GM18868 (cell line): ENCODE measurements at regions not wholly inside any gene's neighbourhood (a gene's known extent, or its start where the extent isn't known, plus 50 kb on each side); places are given as distances from the start of the nearest gene placed in this dataset.

Experiments used
- ATAC-seq: cut with Tn5 transposase; IDR thresholded peaks from one replicate; pipeline ENCODE4 v1.9.1; 2021; ENCODE audit warnings: mild to moderate bottlenecking, moderate library complexity; ENCODE audit not compliant: unreplicated experiment

- ATAC-seq = no peak
These were observed 562.6 kb downstream of the CAAP1 start for GRCh38 chr9:26329974-26330373.

GRCh38 chr9:26326563-26326962 is 566.0 kb downstream of the CAAP1 start:
- peak; percentile 87 for ATAC-seq

DNA sequence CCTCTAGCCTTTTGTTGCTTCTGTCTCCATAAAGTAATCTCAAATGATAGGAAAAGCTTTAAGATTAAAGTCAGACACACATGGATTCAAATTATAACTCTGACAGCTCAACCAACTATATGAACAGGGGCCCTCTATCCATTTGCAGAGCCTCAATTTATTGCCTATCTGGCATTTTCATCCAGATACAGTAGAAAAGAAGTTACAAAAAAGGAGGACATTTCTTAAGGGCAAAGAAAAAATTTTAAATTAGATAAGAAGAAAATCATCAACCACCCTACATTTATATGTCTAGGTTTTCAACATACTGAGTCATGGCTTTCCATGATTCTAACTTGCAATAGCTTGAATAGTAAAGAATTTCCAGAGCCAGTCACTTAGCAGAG is 567.2 kb downstream of the CAAP1 start:
- no peak for ATAC-seq

DNA sequence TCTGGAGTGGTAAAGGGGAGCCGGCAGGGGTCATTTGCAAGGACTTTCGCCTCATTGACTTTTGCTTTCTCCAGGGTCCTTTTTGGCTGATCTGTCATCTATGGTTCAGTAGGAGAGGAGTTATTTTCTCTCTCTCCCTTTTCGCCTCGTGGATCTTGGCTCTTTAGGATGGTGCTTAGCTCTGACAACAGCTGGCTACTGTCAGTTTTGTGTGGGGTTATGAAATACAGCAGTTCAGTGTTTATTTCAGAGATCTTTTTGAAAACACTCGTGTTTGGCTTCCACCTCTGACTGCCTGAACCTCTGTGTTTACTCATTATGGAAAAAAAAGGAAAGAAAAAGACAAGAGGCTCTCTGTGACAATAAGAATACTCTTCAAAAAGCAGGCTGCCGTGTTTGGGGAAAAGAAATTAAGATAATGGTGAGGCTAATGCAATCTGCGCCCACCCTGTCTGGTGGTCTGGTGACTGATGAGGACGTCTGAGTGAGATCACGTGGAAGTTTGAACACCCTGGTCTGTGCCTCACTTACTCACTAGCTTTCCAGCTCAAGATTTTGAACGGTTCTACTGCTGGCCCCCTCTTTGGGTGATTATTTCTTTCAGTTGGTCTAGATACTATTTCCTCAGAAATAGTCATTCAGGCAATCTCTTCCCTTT is 567.7 kb downstream of the CAAP1 start:
- ATAC-seq = no peak

DNA sequence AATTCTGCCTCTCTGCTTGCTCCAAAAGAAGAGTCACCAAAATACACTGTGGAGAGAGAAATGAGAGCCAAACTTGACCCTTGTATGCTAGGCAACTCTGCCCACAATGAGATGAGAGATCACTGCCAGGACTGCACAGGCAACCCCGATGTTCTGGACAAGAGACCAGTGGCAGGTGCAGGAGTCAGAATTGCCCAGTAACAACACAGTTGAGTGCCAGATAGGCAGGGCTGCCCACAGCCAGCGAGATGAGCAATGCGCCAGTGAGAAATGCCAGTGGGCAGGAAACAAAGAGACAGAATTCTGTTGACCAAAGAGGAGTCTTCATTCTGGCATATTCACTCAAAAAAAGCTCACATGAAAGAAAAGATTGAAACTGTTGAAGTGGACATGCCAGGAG is 570.7 kb downstream of the CAAP1 start:
- no peak for ATAC-seq

DNA sequence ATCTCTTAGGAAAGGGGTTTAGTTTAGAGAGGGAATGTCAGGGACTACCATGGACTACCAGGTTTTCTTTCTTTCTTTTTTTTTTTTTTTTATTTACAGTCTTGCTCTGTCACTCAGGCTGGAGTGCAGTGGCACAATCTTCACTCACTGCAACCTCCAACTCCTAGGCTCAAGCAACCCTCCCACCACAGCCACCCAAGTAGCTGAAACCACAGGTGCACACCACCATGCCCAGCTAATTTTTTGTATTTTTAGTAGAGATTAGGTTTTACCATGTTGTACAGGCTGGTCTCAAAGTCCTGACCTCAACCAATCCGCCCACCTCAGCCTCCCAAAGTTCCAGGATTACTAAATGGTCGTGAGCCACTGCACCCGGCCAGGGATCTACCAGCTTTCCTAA is 572.7 kb downstream of the CAAP1 start:
- ATAC-seq = no peak

- no peak for ATAC-seq
These were observed 579.5 kb downstream of the CAAP1 start for GRCh38 chr9:26313108-26313507.

DNA sequence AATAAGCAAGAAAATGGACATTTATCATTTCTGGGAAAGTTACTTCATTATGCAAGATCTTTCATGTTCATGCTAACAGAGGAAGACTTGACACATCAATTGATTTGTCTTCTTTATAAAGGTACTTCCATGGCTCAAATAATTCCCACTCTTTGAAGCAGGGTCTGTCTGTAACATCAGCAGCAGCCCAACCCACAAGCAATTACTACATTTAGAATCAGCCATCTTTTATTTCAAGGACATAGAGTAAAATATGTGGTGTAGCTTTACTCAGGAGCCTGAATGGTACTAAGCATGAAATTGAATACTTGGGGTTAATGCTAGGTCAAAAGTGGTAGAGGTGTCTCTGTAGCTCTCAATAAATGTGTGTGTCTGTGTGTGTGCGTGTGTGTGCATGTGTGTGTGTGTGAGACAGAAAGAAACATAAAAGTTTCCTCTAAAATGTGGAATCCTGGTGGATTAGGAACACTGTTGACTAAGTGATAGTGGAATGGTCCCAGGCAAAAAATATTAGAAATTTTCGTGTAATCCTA is 581.1 kb downstream of the CAAP1 start:
- no peak for ATAC-seq

DNA sequence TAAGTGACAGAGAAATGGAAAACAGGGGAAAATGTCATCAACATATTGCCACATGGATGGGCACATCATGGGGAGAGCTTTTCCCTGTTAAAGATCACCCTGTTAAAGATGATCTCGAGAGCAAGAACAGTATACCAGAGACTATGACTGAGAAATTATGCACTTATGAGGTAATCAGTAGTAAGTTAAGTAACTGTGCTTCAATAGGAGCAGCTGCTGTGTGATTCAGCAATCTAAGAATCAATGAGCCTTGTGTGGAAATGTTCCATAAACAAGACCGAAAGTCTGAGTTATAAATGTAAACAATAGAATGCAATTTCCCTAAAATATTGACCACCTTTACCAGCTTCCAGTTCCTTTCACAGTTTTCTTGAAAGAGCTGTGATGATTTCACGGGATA is 582.3 kb downstream of the CAAP1 start:
- no peak for ATAC-seq

- no peak for ATAC-seq
These were observed 584.3 kb downstream of the CAAP1 start for GRCh38 chr9:26308328-26308727.

DNA sequence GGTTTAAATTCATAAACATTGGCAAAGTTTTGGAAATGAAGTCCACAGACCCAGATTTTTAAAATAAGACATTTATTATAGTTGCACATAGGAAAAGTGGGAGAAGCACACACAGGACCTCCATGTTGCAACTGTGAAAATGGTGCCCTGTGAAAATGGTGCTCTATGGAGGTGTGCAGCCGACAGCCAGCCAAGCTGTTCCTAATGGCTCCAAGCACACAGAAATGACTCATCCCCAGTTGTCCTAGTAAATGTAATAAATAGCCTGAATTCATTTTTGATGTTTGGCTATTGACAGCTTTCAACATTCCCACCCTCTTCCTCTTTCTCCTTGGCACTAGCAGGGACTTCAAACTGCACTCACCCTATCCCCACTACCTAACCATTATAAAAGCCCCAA is 590.9 kb downstream of the CAAP1 start:
- no peak for ATAC-seq

GRCh38 chr9:26301046-26301445 is 591.6 kb downstream of the CAAP1 start:
- no peak for ATAC-seq

GRCh38 chr9:26296910-26297572 is 595.6 kb downstream of the CAAP1 start:
- ATAC-seq = no peak

- ATAC-seq = no peak
These were observed 599.7 kb downstream of the CAAP1 start for GRCh38 chr9:26292943-26293342.

DNA sequence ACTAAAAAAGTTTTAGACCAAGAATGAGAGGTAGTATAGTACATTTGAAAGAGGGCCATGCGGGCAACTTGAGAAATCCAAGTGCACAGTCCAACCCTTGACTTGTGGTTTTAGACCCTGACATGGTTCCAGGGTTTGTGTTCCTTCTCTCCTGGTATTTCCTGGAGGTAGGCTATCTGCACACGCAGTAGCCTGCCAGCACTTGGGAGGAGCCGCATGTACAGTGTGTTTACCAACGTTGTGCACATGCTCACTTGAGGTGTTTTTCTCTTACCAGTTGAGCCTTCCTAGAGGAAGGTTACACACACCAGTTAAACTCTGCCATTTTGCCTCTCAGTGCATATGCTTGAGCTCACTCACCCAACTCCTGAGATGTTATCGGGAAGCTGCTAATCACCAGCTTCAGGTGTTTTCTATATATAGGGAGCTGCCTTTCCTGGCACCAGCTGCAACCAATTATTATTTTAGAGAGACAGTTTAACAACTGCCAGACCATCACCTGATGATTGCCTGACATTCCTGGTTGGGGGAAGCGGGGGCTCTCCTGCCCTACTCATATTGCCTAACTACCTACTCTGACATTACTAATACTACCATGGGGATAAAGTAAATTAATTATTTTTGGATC is 593.4 kb upstream of the TUSC1 start:
- no peak for ATAC-seq

DNA sequence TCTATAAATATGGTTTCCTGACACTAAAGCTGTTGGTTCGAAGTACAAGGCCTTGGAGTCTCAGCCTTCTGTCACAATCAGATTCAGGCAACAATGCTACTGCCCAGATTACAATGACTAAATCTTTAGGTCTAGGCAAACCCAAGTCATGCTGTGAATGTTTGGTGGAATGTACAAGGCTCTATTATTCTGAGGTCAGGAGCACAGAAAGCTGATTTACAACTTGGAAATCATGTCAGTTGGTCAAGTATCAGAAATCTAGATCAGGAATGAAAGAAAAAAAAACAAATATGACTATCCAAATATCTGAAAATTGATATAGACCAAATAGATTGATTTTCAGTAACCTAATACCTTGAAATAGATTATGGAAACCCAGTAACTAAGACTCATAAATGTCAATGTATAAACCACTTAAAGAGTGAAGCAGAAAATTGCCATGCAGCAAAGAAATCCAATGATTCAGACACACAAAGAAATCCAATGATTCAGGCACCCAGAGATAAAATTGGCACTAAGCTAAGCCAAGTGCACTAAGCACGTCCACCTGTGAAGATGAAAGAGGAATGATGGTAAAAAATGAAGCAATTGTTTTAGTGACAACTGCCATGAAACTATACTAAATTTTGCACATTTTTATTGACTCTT is 588.0 kb upstream of the TUSC1 start:
- ATAC-seq = no peak

- no peak for ATAC-seq
These were observed 586.7 kb upstream of the TUSC1 start for GRCh38 chr9:26264709-26265601.

DNA sequence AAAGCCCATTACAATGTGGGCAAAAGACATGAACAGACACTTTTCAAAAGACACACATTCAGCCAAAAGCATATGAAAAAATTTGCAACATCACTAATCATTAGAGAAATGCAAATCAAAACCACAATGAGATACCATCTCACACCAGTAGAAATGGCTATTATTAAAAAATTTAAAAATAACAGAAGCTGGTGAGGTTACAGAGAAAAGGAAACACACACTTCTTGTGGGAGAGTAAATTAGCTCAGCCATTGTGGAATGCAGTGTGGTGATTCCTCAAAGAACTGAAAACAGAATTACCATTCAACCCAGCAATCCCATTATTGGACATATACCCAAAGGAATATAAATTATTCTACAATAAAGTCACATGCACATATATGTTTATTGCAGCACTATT is 585.2 kb upstream of the TUSC1 start:
- ATAC-seq = no peak

DNA sequence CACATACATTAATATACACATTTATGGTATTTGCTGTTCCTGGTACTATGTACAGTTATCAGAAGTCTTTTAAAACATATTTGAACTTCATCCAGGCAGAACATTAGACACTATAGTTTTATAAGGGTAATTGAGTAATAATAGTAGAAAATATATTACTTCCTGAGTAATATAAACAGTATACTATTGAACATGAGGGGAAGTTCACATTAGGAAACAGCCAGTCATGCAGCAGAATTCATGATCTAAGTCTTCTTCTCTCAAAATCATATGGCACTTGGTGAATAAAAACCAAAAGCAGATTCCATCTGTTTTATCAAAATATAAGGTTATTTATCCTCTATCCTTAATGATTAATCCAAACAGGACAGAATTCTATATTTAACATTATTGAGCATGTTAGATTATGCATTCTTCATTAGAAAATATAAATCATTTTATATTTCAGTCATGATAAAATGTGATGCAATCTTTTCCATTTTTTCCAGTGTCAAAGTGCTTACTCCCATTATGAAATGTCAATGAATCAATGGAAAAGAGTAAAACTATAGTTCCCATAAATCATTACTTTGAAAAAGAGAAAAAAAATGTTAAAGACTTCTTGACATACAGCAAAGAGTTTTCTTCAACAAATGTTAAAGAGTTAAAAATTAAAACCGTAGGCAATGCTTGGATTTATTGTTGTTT is 584.3 kb upstream of the TUSC1 start:
- no peak for ATAC-seq
